ENCODE measurements at regions not wholly inside any gene's neighbourhood (a gene's known extent, or its start where the extent isn't known, plus 50 kb on each side); places are given as distances from the start of the nearest gene placed in this dataset.

- no peak for DNase-seq
Measured at GRCh38 chr2:125070726-125071505, 1045.8 kb downstream of the CNTNAP5 start.

GRCh38 chr2:125073440-125073839 is 1048.4 kb downstream of the CNTNAP5 start:
- no peak for DNase-seq

- DNase-seq = no peak
Measured at GRCh38 chr2:125085904-125086303, 1060.8 kb downstream of the CNTNAP5 start.

DNA sequence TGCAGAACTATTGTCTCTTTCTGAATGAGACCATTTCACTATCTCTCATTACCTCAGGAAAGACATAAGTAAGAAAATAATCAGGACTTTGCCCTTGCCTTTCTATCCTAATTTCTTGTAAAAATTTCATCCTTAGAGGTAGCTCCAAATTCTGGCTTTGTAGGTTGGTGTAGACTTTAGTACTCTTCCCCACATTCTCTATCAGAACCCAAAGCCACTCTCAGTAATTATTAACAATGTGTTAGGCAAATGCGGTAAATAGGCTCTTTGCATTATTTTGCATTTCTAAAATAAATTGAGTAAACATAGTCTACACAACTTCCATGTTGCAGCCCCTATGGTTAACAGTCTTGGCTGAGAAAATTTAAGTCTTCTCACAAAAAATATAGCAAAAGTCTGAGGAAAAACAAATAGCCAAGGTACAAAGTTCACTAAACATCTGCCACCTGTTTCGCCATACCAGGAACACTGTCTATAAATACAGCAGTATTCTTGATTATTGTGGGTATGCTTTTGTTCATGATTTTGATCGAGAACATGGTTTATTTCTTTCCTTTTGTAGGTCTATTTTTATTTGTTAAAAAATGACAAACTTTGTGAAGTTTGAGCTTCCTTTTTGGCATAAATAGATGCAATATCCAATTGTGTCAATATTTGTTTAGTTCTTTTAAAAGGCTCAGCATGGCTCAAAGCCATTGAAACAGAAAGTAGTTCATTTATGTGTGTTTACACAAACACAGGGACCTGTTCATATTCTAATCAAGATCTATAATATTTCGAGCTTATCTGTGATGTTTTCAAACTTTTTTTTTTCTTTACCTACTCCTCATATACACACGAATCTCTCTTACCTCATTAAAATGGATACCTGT is 1061.5 kb downstream of the CNTNAP5 start:
- DNase-seq = no peak

DNA sequence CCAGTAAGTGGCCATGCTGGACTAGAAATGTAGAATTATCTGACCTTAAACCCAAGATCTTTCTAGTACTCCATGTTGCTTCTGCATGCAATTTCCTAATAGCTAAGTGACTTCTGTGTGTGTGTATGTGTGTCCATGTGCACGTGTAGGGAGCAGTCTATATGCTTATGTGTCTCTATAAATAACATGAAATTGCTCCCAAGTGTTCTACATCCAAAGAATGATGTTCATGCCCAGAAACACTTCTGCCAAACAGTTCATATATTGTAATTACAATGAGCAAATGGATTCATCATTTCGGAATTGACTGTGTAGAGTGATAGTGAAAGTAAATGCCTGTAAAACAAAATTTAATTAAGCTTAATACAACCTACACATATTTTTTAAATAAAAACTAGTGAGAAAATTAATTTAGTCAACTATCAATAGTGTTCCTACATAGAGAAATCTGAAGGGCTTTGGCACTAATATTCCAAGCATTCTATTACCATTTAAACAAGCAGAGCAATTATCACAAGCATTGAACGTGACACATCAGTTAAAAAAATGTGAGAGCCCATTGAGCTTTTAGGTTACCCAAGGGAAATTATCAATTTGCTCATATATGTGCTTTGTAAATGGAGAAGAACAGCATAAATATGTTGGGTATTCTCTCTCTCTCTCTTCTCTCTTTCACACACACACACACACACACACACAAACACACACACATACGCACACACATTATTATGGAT is 1067.4 kb downstream of the CNTNAP5 start:
- no peak for DNase-seq

DNA sequence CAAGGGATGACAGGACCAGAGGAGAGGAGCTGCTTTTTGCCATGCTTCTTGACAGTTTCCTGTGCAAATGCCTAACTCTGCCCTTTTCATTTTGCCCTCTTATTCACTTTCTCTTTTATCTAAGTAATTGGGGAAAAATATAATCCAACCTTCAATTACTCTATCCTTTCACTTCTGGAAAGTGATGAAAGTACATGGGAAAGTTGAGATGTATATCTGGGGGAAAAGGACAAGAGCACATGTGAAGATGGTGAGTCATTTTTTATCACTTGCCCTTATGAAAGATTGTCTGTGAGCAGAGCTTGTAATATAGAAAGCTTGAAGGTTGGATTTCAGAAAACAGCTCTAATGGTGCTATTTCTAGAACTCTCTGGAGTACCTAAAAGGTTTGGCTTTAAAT is 1070.7 kb downstream of the CNTNAP5 start:
- no peak for DNase-seq

- DNase-seq = no peak
Measured at GRCh38 chr2:125106710-125107109, 1081.6 kb downstream of the CNTNAP5 start.

DNA sequence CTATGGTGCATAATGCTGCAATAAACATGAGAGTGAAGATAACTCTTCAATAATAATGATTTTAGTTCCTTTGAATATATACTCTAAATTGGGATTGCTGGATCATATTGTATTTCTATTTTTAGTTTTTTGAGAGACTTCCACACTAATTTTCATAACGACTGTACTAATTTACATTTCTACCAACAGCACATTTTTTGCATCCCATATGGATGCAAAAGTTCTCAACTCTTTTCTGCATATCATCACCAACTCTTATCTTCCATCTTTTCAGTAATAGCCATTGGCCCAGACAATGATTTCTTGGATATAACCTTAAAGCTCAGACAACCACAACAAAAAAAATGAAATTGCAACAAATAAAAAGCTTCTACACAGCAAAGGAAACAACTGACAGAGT is 1082.4 kb downstream of the CNTNAP5 start:
- DNase-seq = no peak

DNA sequence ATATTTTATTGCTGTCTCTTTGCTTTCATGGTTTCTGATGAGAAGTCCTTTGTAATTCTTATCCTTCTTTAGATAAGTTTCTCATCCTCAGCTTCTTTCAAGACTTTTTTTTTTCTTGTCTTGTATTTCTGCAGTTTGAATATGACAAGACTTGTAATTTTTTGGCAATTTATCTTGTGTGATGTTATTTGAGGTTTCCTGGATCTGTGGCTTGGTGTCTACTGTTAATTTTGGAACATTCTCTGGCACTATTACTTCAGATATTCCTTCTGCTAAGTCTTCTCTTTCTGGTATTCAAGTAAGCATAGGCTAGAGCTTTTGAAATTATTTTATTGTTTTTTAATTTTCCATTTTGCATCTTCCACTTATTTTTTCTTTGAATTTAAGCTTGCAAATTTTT is 1083.2 kb downstream of the CNTNAP5 start:
- no peak for DNase-seq

GRCh38 chr2:125125902-125126301 is 1100.8 kb downstream of the CNTNAP5 start:
- no peak for DNase-seq

GRCh38 chr2:125160947-125161346 is 1135.9 kb downstream of the CNTNAP5 start:
- DNase-seq = no peak

- no peak for DNase-seq
Measured at GRCh38 chr2:125167152-125167551, 1142.1 kb downstream of the CNTNAP5 start.

DNA sequence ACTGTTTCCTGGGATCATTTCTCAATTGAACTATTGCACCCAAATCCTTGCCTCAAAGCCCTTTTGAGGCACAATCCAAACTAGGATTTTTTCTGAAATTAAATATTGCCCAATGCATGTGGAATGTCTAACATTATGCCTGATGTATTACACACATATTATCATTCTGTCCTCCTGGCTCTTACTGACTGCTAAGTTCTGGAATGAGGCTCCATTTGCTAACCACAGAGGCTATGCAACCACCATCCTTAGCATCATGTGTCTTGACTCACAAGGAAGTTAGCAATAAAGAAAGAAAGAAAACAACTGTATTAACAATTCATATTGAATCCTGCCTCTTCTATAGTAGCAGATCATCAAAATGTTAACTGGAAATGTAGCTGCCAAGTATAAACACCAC is 1142.7 kb downstream of the CNTNAP5 start:
- no peak for DNase-seq

DNA sequence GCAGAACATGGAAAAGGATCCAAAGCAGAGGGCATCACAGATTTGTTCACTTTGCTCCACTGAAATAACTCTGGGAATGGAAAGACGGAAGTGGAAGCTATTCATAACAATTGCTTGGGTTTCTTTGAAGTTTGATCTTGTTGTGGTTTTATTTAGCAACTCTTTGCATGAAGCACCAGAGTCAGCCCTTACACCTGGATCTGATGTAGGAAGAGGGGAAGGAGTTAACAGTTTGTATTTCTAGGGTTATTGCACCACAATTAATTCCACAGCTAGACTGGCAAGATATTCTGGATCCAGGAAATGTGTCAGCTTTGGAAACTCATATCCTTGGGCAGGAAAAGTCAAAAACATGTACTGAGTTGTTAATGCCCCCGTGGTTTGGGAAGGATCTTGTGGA is 1143.4 kb downstream of the CNTNAP5 start:
- DNase-seq = no peak

DNA sequence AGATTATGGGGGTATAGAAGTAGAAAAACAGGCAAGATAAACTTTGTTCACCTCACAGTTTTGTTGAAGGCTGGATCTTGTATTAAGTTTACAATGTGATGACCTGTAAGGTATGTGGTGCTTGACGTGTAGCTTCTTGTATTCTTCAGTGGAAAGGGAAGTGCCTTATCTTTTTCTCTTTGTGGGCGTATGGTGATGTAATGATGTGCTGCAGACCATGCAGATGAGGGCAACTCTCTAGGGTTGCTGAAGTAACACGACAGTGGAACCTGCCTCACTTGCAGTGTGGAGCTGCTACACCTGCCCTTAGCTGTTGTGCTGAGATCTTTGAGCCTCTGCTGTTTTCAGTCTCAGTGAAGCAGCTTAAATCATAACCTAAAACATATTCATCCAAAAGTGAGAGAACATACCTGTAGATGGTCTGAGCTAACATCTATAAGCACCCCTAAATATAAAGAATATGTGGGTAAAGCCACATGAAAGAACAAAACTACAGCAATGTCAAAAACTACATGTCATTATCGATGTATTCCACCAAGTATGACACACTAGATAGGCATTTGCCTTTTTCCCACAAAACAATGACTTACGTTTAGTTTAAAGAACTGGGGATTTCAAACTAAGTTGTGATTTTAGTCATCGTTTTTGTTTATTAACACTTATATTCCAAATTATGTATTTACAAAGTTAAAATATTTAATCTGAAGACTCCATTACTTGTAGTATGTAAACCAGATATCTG is 1144.1 kb downstream of the CNTNAP5 start:
- no peak for DNase-seq

DNA sequence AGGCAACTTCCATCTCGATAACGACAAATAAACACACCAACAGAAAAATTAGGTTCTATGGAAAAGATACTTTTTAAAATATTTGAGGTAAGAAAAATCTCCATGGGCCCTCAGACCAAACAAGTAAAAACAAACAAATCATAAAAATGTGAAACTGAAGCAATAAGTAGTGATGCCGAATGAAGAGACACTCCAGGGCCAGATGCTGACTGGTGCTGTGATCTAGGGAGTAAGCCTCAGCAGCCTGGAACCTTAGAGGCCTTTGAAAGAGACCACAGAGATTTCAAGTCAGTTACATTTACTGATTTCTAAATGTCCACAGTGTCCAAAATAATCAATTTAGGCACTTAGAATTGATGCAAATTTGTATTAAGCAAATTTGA is 1144.7 kb downstream of the CNTNAP5 start:
- no peak for DNase-seq

DNA sequence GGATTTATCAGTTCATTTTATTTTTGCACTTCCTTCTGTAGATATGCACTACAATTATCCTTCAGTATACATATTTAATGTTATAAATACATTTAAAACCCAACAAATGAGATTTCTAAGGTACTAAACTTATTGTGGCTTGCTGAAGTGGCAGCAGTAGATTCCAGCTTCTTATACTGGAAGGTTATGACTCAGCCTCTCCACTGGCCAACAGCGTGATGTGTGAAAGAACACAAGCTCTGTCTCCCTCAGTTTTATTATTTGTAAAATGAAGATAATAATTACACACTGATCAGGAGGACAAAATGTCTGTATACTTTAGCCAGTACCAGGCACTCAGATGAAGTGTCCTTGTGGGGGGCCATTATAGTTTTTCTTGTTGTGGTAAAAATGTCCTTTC is 1147.1 kb downstream of the CNTNAP5 start:
- no peak for DNase-seq

GRCh38 chr2:125175415-125175814 is 1150.3 kb downstream of the CNTNAP5 start:
- DNase-seq = no peak

DNA sequence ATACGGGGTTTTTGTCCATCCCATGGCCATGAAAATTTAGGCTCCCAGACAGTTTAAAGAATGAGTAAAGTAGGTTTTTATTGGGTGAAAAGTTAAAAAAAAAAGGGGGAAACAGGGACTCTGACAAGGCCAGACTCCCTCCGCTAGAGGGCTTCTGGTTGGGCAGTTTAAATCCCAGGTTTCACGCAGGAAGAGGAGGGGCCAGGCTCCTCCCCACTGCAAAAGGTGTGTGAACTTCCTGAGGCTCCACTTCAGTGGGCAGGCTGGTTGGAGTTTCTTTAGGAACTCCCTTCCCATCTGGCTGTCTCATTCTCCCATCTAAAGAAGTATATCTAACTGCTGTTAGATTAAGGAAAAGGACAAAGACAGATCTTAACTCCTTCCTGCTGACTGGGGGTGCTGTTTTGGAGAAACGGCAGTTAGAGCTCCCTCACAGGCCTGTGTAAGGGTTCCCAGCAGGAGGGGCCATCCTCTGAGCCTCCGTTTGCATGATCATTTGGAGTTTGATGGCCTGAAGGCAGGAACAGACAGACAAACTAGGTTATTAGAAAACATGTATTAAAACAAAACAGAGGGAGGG is 1160.7 kb downstream of the CNTNAP5 start:
- no peak for DNase-seq

DNA sequence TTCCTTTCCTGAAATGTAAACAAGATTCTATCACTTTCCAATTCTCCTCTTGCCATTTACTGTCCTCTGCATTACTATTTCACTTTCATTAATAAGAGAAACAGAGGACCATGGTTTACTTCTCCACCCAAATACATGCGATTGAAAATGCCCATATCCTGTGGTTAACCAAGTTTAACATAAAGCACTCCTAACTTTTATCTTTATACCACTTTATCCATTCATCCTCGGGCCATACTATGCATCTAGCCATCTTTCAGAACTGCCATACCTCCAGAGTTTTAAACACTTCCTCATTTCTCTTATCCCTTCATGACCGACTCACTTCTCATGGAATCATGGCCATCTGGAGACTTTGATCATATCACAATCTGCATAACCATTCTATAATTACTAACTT is 1182.3 kb downstream of the CNTNAP5 start:
- DNase-seq = no peak

DNA sequence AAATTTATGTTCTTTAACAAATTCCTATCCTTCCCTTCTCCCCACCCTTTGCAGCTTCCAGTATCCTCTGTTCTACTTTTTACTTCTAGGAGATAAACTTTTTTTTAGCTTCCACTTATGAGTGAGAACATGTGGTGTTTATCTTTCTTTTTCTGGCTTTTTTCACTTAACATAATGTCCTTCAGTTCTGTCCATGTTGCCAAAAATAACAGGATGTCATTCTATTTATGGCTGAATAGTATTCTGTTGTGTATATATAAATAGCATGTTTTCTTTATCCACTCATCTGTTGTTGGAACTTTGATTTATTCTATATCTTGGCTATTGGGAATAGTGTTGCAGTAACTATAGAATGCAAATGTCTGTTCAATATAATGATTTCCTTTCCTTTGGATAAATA is 1191.2 kb downstream of the CNTNAP5 start:
- DNase-seq = no peak

- no peak for DNase-seq
Measured at GRCh38 chr2:125224188-125224587, 1199.1 kb downstream of the CNTNAP5 start.
